ENCODE measurements at regions not wholly inside any gene's neighbourhood (a gene's known extent, or its start where the extent isn't known, plus 50 kb on each side); places are given as distances from the start of the nearest gene placed in this dataset.

DNA sequence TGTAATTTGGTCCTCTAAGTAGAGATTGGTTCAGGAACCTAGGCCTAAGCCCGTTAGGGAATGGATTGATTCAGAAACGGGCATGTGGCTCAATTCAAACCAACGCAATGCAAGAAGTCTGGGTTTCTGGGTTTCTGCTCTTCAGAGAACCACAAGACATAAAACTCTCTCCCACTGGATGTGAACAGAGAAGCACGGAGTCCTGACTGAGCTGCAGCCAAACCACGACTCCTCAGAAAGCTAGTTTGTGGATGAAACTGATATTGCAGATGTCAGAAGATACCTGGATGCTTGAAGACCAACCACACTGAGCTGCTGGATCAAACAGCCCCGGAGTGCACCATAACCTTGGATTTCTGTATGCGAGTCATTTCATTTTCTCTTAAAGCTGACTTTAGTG, 50.0 kb downstream of the SOD2 start:
- Histone ChIP-seq H3K27me3 (no peaks in the 10 kb centered on the region), H3K36me3 (replicated peaks; ENCODE audit: insufficient read depth, low read depth) (no peaks in the 10 kb centered on the region), H2AFZ (no peak overlapping the region), H3K27ac (no peak overlapping the region), H3K79me2 (no peaks in the 10 kb centered on the region), H3K4me1 (ENCODE audit: insufficient read depth) (no peaks in the 10 kb centered on the region), H3K4me3 (no peak overlapping the region), H3K4me2 (no peak overlapping the region), H3K9me2 (replicated peaks; ENCODE audit: insufficient read depth) (no peaks in the 10 kb centered on the region), H3K9me3 (ENCODE audit: low read depth) (no peaks in the 10 kb centered on the region), H4K20me1 (ENCODE audit: insufficient read depth, poor library complexity, severe bottlenecking) (no peaks in the 10 kb centered on the region)
- no peak for TF ChIP-seq EZH2 (IDR thresholded peaks at IDR 0.05; ENCODE audit: borderline replicate concordance)
- TF ChIP-seq, protein P1, sequence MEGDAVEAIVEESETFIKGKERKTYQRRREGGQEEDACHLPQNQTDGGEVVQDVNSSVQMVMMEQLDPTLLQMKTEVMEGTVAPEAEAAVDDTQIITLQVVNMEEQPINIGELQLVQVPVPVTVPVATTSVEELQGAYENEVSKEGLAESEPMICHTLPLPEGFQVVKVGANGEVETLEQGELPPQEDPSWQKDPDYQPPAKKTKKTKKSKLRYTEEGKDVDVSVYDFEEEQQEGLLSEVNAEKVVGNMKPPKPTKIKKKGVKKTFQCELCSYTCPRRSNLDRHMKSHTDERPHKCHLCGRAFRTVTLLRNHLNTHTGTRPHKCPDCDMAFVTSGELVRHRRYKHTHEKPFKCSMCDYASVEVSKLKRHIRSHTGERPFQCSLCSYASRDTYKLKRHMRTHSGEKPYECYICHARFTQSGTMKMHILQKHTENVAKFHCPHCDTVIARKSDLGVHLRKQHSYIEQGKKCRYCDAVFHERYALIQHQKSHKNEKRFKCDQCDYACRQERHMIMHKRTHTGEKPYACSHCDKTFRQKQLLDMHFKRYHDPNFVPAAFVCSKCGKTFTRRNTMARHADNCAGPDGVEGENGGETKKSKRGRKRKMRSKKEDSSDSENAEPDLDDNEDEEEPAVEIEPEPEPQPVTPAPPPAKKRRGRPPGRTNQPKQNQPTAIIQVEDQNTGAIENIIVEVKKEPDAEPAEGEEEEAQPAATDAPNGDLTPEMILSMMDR (IDR thresholded peaks at IDR 0.05; ENCODE audit: poor library complexity) = no peak
- TF ChIP-seq EZH2phosphoT487 (IDR thresholded peaks at IDR 0.05; ENCODE audit: low read depth, severe bottlenecking, unreplicated experiment) = no peak
- WGBS (ENCODE audit: low lambda C conversion rate, missing lambda C conversion rate) = 93% methylated on average over 7 of the region's 7 CpGs
- no peak for DNase-seq (ENCODE audit: low spot score)

DNA sequence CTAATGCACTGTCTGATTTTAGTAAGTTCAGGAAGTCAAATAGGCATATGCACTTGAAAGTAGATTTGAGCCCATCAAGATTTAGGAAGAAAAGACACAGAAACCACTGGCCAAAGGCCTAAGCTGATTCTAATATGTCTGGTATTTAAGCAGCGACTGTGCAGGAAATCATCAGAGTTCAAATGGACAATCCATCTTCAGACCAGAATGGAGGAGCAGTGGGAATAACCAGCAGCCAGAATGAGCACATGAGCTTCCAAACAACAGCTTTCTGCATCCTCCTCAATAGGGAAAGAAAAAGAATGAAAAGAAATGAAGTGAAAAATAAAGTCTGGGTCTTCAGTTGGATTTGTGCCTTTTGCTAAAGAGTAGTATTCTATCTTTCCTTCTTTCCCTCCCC, 50.6 kb downstream of the SOD2 start:
- WGBS (ENCODE audit: low lambda C conversion rate, missing lambda C conversion rate) = 70% methylated on average over 1 of the region's 1 CpG
- Histone ChIP-seq H3K4me1 (ENCODE audit: insufficient read depth) (no peaks in the 10 kb centered on the region), H3K27me3 (no peaks in the 10 kb centered on the region), H3K4me3 (no peak overlapping the region), H4K20me1 (ENCODE audit: insufficient read depth, poor library complexity, severe bottlenecking) (no peaks in the 10 kb centered on the region), H3K36me3 (replicated peaks; ENCODE audit: insufficient read depth, low read depth) (no peaks in the 10 kb centered on the region), H3K4me2 (no peak overlapping the region), H3K79me2 (no peaks in the 10 kb centered on the region), H2AFZ (no peak overlapping the region), H3K9me2 (replicated peaks; ENCODE audit: insufficient read depth) (no peaks in the 10 kb centered on the region), H3K27ac (no peak overlapping the region), H3K9me3 (ENCODE audit: low read depth) (no peaks in the 10 kb centered on the region)
- TF ChIP-seq, protein P1 (IDR thresholded peaks at IDR 0.05; ENCODE audit: poor library complexity) = no peak
- no peak for TF ChIP-seq EZH2 (IDR thresholded peaks at IDR 0.05; ENCODE audit: borderline replicate concordance)
- no peak for TF ChIP-seq EZH2phosphoT487 (IDR thresholded peaks at IDR 0.05; ENCODE audit: low read depth, severe bottlenecking, unreplicated experiment)
- no peak for DNase-seq (ENCODE audit: low spot score)

DNA sequence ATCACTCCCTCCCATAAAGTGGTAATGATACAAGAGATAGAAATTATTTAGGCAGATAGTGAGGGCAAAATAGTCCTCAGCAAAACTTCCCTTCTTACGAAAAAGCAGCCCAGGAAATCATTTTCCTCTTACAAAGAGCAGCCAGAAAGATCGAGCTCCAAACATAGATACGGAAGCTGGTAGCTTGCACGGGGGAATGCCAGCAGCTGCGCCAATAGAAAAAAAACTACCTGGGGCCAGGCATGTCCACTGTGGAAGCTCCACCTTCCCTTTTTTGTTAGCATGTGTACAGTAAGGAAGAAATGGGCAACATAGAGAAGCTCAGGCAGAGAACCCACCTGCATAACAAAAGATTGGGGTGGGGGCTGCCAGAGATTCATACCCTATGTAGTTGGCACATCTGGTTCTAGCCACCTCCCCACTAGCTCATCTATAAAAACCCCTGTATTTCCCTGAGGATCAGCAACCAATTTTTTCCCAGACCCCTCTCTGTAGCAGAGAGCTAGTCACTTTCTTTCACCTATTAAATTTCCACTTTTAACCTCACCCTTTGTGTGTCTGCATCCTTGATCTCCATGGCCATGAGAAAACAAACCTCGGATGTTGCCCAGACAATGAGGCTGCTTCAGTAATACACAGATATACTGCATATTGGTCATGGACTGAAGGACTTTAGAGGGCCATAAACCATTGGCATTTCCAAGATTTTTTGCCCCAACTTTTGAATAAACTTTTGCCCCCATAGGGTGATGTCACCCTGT, 52.1 kb downstream of the SOD2 start:
- H3K27me3 ChIP-seq = no peaks in the 10 kb centered on the region
- no peak overlapping the region for H3K4me2 ChIP-seq
- H3K4me1 ChIP-seq (ENCODE audit: insufficient read depth) = no peaks in the 10 kb centered on the region
- H3K36me3 ChIP-seq (replicated peaks; ENCODE audit: insufficient read depth, low read depth) = no peaks in the 10 kb centered on the region
- H3K9me3 ChIP-seq (ENCODE audit: low read depth) = no peaks in the 10 kb centered on the region
- H3K79me2 ChIP-seq = no peaks in the 10 kb centered on the region
- no peak overlapping the region for H3K4me3 ChIP-seq
- no peak overlapping the region for H2AFZ ChIP-seq
- no peak for DNase-seq (ENCODE audit: low spot score)
- 94% methylated on average over 6 of the region's 6 CpGs for WGBS (ENCODE audit: low lambda C conversion rate, missing lambda C conversion rate)
- H4K20me1 ChIP-seq (ENCODE audit: insufficient read depth, poor library complexity, severe bottlenecking) = no peaks in the 10 kb centered on the region
- no peaks in the 10 kb centered on the region for H3K9me2 ChIP-seq (replicated peaks; ENCODE audit: insufficient read depth)
- TF ChIP-seq, protein P1 (IDR thresholded peaks at IDR 0.05; ENCODE audit: poor library complexity) = no peak
- TF ChIP-seq EZH2 (IDR thresholded peaks at IDR 0.05; ENCODE audit: borderline replicate concordance) = no peak
- TF ChIP-seq EZH2phosphoT487 (IDR thresholded peaks at IDR 0.05; ENCODE audit: low read depth, severe bottlenecking, unreplicated experiment) = no peak
- H3K27ac ChIP-seq = no peak overlapping the region

All from hepatocyte (in vitro differentiated cells).